GM21737 (cell line): ENCODE measurements at regions not wholly inside any gene's neighbourhood (a gene's known extent, or its start where the extent isn't known, plus 50 kb on each side); places are given as distances from the start of the nearest gene placed in this dataset.
"Not testable (repeated sequence)": the region's sequence is repeated elsewhere in the genome, so short reads cannot be mapped to it uniquely, and the experiment has no call there.

ENCODE experiments used
- ATAC-seq: cut with Tn5 transposase; IDR thresholded peaks from one replicate; pipeline ENCODE4 v1.9.1; 2021; ENCODE audit warnings: mild to moderate bottlenecking, moderate library complexity; ENCODE audit not compliant: unreplicated experiment

DNA sequence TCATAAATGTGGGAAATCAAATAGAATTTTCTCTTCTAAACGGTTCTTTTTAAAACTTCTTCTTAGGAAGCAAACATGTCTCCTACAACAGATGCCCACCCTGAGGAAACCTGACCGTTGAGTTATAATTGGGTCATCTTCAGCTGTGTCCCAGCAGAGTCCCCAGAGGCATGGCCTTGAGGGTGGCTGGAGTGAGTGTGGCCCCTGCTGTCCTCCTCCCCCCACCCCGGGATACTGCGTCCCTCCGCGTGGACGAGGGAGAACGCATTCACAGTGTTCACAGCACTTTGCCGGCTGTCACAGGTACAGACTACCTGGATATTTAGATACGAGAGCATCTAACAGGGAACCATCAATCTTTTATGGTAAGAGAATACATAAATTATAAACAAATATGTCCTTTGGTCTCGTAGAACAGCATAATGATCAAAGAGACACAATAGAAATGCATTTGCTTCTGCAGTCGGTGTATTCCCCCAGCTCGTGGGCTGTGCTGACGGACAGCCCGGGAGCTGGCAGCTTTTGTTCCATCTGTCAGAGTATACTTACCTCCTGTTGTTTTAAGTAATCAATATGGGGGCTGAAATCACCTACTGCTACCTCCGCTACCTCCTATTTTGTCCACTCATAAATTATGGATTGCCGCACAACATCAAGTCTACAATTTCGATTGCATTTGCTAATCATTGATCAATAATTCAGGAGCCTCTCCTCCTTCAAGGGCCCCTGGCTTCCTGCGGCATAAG lies 214.7 kb downstream of the IRX2 start:
- no peak for ATAC-seq

DNA sequence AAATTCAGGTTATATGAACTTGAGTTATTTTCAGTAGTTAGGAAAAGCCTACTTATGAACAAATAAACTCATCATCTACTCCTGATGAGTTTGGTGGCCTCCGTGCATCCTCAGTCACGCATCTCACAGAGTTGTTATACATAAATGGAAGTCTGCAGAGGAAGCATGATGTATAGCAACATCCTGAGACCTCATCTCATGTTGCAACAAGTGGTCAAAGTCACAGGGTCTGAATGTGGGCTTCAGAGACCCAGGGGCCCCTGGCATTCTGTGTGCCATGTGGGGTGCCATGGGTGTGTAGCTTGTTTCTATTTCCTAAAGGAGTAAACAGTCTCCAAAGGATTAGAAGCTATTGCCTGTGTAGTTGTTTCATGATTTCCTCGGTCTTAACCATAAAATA lies 216.5 kb downstream of the IRX2 start:
- no peak for ATAC-seq

DNA sequence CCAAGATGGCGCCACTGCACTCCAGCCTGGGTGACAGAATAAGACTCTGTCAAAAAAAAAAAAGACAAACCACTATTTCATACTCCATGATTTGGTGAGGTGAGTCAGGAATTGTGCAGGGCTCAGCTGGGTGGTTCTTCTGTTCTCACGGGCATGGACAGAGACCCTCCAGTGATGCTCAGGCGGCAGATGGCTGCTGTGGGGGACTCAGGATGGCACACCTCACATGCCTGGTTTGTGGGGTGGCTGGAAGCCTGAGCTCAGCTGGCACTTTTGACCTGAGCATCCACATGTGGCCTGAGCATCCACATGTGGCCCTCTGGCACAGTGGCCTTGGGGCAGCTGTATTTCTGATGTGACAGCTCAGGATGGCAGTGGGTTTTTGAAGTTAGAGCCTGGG lies 217.2 kb downstream of the IRX2 start:
- no peak for ATAC-seq

DNA sequence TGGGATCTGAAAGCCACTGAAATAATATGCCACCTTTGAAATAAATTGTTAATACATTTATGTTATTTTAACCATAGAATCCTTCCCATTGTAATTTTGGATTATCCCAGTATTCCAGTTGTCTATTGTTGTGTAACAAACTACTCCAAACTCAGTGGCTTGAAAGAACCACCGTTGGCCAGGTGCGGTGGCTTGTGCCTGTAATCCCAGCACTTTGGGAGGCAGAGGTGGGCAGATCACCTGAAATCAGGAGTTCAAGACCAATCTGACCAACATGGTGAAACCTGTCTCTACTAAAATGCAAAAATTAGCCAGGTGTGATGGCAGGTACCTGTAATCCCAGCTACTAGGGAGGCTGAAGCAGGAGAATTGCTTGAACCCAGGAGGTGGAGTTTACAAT lies 217.6 kb downstream of the IRX2 start:
- ATAC-seq: not testable (repeated sequence)

DNA sequence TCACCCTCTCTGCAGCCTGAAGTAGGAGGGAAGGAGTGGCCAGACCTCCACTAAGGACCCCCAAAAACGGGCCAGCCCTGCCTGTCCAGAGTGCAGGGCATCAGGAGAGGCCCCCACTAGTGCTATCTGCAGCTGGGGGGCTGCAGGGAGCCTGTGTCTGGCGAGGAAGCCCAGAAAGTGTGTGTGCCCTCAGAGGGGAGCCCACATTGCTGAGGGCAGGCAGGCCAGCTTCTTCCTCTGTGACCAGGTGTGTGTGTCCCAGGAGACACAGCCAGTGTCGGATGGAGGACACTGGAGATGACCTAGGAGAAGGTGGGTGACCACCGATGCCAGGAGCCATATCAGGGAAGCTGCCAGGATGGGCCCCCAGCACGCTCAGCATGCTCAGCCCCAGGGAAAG lies 218.7 kb downstream of the IRX2 start:
- ATAC-seq: no peak

DNA sequence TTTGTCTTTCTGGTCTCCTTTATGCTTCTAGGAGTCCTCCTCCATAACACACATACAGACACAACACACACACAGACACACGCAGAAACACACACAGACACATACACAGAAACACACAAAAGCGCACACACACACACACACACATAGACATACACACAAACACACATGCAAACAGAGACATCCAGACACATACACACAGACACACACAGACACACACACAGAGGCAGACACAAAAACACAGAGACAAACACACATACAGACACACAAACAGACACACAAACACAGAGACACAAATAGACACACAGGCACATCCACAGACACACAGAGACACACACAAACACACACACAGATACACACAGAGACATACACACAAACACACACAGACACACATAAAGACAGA lies 220.2 kb downstream of the IRX2 start:
- no peak for ATAC-seq

DNA sequence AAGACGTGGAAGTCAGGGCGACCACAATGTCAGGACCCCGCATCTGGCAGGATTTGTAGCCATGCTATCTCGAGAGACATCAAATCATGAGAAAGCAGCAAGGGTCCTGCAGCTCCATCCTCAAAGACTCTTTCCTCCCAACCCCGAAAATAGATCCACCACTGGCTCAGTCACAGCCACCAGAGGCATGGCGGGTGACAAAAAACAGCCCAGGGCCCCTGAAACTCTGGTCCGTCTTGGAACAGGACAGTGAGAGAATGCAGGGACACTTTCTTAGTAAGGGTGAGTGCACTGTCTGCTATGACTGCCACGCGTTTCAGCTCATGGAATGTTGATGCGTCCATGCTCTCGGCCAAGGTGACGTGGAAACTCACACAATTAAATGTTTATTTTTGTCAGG lies 220.9 kb downstream of the IRX2 start:
- ATAC-seq: no peak

DNA sequence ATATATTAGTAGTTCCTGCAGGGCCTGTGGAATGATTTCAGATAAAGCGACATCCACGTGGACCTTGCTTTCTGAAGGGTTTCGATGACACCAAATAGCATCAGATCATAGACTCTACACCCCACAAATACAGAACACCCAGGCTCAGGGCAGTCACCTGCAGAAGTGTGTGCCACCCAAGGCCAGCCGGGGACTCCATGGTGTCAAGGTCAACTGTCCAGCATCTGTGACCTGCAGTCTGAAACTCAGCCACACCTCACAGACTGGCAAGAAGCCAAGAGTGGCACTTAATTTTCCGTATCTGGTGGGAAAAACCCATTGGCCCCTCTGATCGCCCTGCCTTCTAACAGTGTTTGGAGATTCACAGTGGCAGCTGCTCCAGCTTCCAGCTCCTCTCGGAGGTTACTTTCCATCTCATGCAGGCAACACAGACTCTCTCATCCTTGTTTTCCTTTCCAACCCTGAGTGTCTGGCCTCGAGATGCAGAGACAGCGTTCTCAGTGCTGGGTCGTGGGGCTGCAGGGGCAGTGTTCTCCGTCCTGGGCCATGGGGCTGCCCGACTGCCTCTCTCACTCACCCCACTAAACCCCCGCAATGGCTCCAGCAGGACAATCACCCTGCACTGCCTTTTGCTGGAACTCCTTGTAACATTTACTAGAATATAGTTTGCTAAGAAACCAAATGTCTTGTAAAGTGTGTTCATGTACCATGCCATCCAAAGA lies 221.9 kb downstream of the IRX2 start:
- no peak for ATAC-seq

DNA sequence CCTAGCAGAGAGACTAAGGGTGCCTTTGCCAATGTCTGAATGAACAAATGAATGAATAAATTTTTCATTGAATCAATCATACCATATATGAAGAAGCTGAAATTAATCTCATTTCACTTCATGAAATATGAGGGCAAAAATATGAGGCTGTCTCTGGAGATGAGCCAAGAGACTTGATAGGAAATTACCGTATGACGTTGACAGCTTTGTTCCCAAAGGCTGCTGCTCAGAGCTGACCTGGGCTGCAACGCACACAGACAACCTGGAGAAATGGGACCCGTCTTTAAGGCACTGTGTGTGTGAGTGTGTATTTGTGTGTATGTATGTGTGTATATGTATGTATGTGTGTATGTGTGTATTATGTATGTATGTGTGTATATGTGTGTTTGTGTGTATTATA lies 226.1 kb downstream of the IRX2 start:
- no peak for ATAC-seq

DNA sequence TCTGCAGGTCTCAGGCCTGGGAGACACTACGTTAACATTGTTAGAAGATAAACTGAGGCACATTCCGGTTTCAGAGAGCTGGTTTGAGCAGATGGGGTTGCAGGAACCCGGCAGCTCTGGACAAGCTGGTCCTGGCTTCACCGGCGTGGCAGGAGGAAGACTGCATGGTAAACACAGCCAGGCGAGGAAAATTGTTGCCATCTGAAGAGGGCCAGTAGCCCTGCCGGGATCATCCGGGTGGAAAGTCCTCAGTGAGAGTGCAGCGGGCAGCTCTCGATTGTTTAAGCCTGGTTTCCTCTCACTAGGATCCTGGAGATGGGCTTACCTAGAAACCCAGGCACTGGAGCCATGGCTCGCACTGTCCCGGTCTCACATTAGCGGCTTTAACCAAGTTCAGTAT lies 226.9 kb downstream of the IRX2 start:
- no peak for ATAC-seq

DNA sequence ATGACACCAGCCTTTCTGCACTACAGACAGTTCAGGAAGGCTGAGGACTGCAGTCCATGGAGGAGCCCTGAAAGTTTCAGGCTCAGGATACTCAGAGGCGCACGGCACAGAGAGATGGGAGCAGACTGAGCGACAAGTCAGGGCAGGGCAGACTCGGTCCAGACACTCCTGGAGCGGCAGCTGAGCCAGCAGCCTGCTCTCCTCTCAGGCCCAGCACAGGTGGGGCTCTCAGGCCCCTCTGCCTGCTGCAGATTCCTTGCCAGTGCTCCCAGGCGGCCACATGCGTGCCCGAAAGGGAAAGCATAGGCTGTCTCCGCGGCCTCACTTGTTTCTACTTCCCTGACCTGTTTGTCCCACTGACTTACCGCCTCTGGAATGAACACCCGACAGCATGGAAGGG lies 228.3 kb downstream of the IRX2 start:
- no peak for ATAC-seq

DNA sequence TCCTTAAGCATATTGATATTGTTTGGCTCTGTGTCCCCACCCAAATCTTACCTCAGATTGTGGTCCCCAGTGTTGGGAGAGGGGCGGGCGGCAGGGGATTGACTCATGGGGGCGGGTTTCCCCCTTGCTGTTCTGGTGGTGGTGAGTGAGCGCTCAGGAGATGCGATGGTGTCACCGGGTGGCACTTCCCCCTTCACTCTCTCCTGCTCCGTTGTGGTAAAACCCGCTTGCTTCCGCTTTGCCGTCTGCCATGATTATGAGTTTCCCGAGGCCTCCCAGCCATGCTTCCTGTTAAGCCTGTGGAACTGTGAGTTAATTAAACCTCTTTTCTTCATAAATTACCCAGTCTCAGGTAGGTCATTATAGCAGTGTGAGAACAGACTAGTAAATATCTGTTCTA lies 229.1 kb downstream of the IRX2 start:
- no peak for ATAC-seq

DNA sequence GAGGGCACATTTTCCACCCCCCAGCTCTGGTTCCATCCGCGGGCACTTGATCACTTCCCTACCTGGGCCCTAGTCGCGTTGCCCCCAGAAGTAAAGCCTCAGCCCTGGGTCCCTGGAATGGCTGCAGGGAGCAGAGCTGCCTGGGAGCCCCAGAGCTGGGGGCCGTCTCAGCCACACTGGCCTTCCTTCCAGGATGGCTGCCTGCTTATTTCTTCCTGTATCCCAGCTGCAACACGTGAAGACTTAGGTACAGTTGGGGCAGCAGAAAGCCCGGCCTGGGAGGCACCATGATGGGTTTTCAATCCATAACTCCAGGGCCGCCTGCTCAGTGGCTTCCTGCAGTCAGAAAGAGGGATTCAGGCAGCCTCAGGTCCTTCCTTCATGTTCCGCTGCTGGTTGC lies 232.3 kb downstream of the IRX2 start:
- ATAC-seq: no peak

DNA sequence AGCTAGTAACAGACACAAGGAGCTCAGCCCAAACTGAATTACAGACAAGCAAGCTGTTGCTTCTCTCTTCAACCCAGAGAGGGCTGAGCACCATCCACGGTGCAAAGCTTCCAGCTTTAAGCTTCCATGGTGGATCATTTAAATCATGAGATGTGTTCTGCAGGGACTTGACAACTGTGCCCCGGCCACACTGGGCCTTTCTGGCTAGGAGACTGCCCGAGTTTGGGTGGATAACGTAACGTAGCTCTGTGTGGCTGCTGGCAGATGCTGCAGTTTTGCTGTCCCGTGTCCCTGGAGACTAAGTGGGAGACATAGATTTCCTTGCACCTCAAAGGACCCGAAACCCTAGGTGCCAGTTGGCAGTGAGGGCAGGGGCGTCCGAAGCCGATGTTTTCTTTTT lies 234.0 kb downstream of the IRX2 start:
- ATAC-seq: no peak

DNA sequence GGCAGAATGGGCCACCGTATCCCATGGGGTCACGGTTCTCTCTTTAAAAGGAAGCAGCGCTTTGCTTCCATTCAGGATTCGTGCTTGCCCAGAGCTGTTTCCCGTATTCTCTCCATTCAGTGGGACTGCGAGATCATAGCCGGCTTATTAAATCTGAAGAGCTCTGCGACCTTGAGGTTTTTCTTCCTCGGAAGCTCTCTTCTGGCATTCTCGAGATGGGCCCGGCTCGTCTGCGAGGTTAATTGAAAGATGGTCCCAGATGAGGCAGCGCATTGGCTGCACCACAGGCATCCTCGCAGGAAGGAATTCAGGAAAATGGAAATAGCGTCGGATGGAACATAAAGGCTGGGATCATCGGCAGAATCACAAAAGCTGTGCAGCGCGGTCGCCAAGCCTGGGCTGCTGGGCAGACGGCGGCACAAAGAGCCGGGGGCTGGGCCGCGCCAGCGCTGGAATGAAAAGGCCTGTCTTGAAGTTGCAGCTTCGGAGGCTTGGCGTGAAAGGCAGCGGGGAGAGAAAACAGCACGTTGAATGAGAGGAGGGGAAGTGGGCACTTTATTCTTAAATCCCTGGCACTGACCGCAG lies 236.2 kb downstream of the IRX2 start:
- no peak for ATAC-seq

DNA sequence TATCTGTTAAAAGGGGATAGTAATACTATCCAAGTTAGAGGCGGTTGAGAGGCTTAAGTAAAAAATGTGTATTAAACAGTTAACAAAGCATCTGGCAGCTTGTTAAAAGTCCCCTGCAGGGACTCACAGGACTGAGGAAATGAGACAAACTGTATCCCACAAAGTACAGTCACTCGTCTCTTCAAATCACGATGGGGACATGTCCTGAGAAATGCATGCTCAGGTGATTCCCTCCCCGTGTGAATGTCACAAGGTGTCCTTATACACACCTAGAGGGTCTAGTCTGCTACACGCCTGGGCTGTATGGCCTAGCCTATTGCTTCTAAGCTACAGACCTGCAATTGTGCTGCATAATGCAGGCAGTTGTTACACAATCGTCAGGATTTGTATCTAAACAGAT lies 237.0 kb downstream of the IRX2 start:
- ATAC-seq: no peak

DNA sequence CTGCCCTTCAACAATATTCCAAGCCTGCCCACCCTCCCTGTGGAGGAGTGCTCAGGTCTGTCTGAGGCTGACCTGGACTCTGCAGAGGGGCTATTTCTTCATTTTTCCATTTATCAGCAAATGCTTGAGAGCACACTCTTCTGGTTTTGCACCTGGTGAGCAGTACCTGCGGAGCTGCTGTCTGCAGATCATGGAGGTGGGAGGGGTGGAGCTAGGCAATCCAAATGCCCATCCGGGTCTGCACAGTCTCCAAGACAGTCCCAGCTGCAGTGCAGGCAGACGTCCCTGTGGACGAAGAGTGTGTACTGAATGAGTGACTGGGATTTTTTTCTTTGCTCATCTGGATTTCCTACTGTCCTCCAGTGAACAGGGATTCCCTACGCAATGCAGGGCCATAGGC lies 239.8 kb downstream of the IRX2 start:
- no peak for ATAC-seq

DNA sequence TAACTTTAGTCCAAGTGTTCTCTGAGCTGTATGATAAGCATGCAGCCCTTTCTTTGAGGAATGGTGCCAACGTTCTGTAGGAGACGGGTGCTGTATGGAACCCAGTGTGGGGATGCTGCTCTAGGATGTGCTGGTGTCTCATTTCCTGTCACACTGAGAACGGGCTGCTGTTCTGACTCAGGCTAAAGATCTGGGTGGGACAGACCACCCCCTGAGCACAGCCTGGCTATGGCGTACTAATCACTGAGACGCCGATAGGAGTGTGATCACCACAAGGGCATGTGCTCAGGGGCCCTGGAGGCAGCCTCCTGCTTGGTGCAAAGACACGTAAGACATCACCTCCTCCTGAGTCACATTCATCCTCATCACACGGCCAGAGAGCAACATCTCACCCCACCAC lies 240.4 kb downstream of the IRX2 start:
- no peak for ATAC-seq

DNA sequence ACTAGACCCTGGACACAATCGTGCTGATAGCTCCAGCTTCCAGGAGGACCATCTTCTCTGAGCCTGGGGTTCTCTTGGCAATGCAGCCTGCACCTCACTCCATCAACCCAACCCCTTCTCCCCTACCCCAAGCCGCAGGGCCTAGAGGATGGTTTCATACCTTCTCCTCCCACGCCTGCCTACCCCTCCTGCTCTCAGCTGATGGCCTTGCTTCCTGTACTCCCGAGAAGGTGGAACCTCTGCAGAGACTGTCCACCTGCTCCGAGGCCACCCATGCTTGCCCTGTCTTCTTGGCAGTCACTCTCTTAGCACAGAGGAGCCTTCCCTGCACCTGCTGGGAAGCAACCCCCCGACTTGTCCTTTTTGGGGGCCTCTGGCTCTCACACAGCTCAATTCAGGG lies 241.9 kb downstream of the IRX2 start:
- ATAC-seq: no peak

DNA sequence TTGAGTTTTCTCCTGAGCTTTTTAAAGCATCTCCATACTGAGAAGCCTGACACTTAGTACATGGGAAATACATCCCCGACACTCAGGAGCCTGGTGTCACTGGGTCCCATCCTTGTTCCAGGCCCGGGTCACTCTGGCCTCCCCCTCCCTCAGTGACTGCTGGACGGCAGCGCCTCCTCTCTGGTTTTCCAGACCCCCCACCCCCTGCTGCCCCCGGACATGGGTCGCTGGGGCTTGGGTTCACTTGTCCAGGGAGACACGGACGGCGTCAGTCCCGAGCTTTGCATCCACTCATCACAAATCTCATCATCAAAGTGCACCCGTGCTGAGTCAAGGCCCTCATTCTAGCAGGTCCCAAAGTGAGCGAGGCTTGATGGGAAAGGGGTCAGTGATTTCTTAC lies 243.0 kb downstream of the IRX2 start:
- no peak for ATAC-seq

DNA sequence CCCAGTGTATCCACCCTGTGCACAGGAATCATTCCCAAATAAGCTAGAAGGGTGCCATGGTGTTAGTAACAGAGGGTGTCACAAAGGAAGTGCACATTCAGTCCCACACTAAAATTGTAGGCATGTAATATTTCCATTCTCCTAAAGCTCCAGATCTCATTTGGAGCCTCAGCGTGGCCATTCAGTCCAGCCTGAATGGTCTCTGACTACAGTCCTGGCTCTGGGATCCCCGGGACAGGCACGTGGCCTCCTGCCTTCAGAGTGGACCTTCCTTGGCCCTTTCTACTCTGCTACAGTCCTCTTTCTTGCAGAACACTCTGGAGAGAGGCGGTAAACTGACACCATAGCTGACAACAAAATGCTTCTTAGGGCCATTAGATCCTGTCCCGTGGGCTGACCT lies 243.9 kb downstream of the IRX2 start:
- no peak for ATAC-seq

DNA sequence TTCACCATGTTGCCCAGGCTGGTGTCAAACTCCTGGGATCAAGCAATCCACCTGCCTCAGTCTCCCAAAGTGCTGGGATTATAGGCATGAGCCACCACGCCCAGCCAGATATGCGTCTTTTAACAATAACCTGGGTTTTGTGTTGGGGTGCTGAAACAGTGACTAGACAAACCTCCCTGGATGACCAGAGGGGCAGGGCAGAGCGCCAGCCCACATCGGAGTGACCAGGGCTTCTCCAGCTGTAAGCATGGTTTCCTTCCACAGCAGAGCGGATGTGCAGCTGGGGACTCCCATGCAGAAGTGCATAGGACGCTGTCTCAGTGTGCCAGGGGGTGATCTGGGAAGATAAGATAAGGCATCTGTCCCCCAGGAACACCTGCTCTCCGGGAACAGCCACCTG lies 244.9 kb downstream of the IRX2 start:
- ATAC-seq: no peak
